ENCODE measurements at regions not wholly inside any gene's neighbourhood (a gene's known extent, or its start where the extent isn't known, plus 50 kb on each side); places are given as distances from the start of the nearest gene placed in this dataset.

DNA sequence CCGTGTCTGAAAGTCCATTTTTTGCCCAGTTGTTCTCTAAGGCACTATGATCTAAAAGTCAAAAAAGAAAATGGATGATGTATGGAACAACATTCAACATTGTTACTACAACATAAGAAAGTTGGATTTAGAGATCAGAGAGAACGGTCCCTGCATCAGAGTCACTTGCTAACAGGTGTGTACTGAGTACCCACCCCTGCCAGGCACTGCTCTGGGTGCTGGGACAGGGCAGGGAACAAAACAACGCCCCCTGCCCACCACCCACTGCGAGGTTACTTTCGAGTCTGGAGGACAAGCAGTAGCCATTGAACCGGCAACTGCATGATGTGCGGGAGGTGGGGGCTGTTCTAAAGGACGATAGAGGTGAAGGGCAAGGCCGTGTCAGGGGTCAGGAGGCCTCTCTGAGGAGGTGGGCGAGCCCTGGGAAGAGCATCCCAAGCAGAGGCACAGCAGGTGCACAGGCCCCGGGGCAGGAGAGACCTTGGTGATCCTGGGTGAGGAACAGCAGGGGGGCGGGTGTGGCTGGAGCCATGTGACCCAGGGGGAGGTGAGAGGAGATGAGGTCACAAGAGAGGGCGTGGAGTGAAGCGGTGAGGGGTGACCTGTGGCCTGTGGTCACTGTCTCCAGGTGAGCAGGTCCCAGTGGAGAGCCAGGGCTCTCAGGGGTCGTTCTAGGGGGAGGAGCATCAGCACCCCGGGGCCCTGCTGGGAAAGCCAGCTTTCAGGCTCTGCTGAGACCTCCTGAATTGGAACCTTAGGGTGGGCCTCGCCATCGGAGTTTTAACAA is 197.5 kb upstream of the SULF2 start:
- Histone ChIP-seq H3K4me2 (ENCODE audit: control insufficient read depth, insufficient read depth) (0 out of 2 replicates have a peak overlapping the region, but pooled peaks have one; percentile 17), H3K9me3 (replicated peaks; ENCODE audit: control insufficient read depth, insufficient read depth, low read length) (peaks cover 2% of the 10 kb centered on the region; the same call in 2 of the 3 replicates), H3K4me1 (ENCODE audit: control insufficient read depth, insufficient read depth, low read length) (peaks cover 9% of the 10 kb centered on the region), H3K9ac (ENCODE audit: control insufficient read depth, insufficient read depth, low read length) (no peak overlapping the region), H4K20me1 (ENCODE audit: control insufficient read depth, insufficient read depth) (no peaks in the 10 kb centered on the region), H3K36me3 (ENCODE audit: control insufficient read depth in 2 of 2, insufficient read depth in 2 of 2, low read length in 1 of 2) (no peaks in the 10 kb centered on the region), H3K27ac (ENCODE audit: control insufficient read depth, insufficient read depth) (no peak overlapping the region), H3K79me2 (ENCODE audit: control insufficient read depth, insufficient read depth, low read length) (no peaks in the 10 kb centered on the region), H2AFZ (ENCODE audit: control insufficient read depth, low read depth, low read length) (no peak overlapping the region; the same call in 1 of the 2 replicates), H3K27me3 (replicated peaks in 1 of 2; ENCODE audit: control insufficient read depth in 2 of 2, insufficient read depth in 2 of 2, low read length in 1 of 2) (no peaks in the 10 kb centered on the region; a peak in 1 of 4 replicates), H3K4me3 (no peak overlapping the region)
- ChIA-PET CTCF (no interaction called here), POLR2A (no interaction called here), RAD21 (ENCODE audit: unreplicated experiment) (no interaction called here), SMC1A (ENCODE audit: uncharacterized antibody, unreplicated experiment) (no interaction called here)
- BruUV-seq (replicated peaks): no TSS peak
- FAIRE-seq: no peak
- TF ChIP-seq RAD51 (IDR thresholded peaks at IDR 0.05) (peak; percentile 30; the same call in 1 of the 2 replicates), BHLHE40 (IDR thresholded peaks at IDR 0.05; ENCODE audit: borderline replicate concordance in 1 of 2, low read depth in 2 of 2, low read length in 1 of 2) (peak in 1 of 2 experiments; percentile 17; a peak in 1 of 4 replicates), RUNX3 (IDR thresholded peaks at IDR 0.05; ENCODE audit: low read length) (peak; percentile 76), USF1 (IDR thresholded peaks at IDR 0.05; ENCODE audit: borderline replicate concordance, extremely low read length, insufficient read depth, low read depth, low read length) (peak; percentile 38), IRF3 (IDR thresholded peaks at IDR 0.05) (no peak), CBFB (IDR thresholded peaks at IDR 0.05; ENCODE audit: low read depth) (peak; percentile 40; the same call in 1 of the 2 replicates), PAX5 (IDR thresholded peaks at IDR 0.05; ENCODE audit: borderline replicate concordance, low read depth, low read length) (0 out of 2 replicates have a peak, but pooled peaks have one; percentile 23), MEF2B (IDR thresholded peaks at IDR 0.05; ENCODE audit: partially characterized antibody, poor library complexity, severe bottlenecking) (peak; percentile 57), CREB1 (IDR thresholded peaks at IDR 0.05; ENCODE audit: low read depth) (0 out of 2 replicates have a peak, but pooled peaks have one; percentile 27), POLR2A (IDR thresholded peaks at IDR 0.05; ENCODE audit: low read depth, low read length) (no peak)
- TF ChIP-seq, protein P1, sequence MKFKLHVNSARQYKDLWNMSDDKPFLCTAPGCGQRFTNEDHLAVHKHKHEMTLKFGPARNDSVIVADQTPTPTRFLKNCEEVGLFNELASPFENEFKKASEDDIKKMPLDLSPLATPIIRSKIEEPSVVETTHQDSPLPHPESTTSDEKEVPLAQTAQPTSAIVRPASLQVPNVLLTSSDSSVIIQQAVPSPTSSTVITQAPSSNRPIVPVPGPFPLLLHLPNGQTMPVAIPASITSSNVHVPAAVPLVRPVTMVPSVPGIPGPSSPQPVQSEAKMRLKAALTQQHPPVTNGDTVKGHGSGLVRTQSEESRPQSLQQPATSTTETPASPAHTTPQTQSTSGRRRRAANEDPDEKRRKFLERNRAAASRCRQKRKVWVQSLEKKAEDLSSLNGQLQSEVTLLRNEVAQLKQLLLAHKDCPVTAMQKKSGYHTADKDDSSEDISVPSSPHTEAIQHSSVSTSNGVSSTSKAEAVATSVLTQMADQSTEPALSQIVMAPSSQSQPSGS (IDR thresholded peaks at IDR 0.05; ENCODE audit: low read length): no peak
- intact Hi-C loops (cut with micrococcal nuclease; ENCODE audit: unreplicated experiment): no loop called here
- WGBS (ENCODE audit: insufficient coverage, insufficient replicate concordance, low lambda C conversion rate, missing lambda C conversion rate): 28% methylated on average over 18 of the region's 18 CpGs
- no peak for DNase-seq (ENCODE audit: low read depth, low spot score)
- in situ Hi-C loops (cut with MboI): no loop called here
- ATAC-seq: peak; percentile 87
